ENCODE measurements at regions not wholly inside any gene's neighbourhood (a gene's known extent, or its start where the extent isn't known, plus 50 kb on each side); places are given as distances from the start of the nearest gene placed in this dataset.

DNA sequence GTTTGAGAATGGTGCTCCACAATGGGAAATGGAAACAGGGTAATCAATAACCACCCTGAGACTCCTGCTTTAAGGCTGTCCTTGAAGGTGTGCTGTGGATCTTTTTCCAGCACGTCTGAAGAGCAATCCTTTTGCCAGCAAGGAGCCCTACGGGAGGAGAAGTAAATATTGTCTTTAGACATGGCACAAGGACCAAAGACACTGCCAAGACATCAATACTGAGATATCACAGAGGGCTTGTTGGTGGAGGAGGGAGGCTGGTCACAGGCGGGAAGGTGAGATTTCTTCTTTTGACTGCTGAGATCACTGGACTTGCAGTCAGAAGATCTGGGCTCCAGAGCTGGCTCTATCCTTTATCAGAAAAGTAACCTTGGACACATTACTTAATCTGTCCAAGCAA is 135.0 kb upstream of the ZNF462 start:
- FAIRE-seq: no peak

- no peak for FAIRE-seq
Measured at GRCh38 chr9:106728860-106729259, 134.1 kb upstream of the ZNF462 start.

- no peak for FAIRE-seq
Measured at GRCh38 chr9:106731910-106732309, 131.1 kb upstream of the ZNF462 start.

- FAIRE-seq: no peak
Measured at GRCh38 chr9:106733828-106734380, 129.1 kb upstream of the ZNF462 start.

- FAIRE-seq: no peak
Measured at GRCh38 chr9:106737516-106737915, 125.5 kb upstream of the ZNF462 start.

GRCh38 chr9:106738109-106738508 is 124.9 kb upstream of the ZNF462 start:
- no peak for FAIRE-seq

DNA sequence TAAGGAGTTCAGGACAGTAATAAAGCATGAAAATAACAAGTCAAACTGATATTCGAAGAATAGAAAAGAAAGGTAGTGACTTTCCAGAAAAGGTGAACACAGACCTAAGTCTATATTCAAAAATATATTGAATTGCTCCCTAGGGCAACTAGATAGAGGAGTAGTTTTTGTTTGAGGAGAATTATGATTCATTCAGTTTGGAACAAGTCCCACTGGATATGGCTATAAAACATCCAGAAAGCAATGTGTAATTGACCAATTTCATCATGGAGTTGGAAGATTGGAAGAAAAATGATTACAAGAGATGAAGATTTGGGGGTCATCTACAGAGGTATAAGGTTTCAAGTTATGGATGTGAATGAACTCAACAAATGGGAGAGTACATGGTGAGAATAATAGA is 117.5 kb upstream of the ZNF462 start:
- FAIRE-seq: no peak

DNA sequence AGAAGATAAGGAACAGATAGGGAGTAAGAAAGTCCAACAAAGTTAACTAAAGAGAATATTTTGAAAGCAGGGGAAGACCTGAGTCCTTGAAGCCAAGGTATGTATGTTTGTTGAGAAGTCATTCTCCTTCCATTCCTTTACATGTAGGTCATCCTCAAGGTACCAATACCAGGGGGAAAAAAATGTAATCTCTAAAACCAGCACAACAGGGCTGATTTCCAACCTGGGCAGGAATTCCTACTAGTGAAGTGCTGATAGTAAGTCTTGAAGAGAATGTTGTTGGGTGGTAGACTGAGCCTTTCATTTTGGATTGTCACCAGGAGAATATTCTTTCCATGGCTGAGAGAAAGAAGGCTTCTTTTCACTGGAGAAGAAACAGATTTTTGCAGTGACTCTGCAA is 117.1 kb upstream of the ZNF462 start:
- FAIRE-seq: no peak

DNA sequence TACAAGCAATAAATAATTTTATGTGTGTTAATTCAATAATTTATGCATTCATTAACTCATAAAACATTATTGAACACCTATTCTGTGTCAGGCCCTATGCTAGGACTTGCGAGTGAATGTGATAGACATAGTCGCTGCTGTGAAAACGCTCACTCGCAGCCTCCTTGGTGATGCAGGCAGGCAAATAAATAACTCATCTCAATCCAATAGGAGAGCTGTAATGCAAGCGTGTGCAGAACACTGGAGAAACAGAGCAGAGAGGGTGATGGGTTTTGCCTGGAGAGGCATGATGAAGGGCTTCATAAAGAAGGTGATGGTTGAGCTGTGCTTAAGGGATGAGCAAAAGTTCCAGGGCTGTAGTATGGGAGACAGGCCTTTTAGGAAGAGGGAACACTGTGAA is 111.3 kb upstream of the ZNF462 start:
- no peak for FAIRE-seq

DNA sequence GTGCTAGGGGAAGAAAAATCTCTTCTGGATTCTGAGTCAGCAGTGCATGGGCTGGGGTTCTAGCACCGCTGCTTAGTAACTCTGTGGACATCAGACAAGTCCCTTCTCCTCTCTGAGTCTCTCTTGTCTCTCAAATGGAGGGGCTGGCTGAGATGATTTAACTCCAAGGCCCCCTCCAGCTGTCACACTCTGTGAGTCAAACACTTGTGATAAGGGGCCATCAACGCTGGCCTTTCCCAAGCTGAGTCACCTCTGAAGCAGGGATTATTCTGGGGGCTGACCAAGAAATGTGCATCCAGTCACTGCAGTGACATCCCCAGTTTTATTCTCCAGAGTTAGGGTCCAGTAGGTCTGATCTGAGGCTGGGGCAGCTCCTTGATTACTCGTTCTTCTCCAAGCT is 110.4 kb upstream of the ZNF462 start:
- no peak for FAIRE-seq

DNA sequence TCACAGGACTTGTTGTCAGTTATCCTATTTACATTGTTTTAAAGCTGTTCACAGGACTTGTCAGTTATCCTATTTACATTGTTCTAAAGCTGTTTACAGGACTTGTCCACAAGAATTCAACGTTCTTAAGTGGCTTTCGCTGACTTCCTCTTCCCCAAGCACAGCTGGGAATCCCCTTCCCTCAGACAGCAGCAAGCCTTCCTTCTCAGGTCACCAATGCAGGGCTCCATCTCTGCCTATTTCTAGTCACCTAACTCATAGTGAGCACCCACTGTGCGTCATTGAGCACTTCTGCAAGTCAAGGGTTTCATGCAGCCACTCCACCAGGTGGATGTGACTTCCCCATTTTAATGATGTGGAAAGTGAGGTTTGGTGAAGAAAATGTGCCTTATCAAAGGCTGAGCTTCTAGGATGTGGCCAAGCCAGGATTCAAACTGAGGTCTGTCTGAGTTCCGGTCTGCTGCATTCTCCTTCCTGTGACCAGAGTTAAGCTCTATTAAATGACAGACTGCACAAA is 109.8 kb upstream of the ZNF462 start:
- FAIRE-seq: no peak

GRCh38 chr9:106755736-106756135 is 107.2 kb upstream of the ZNF462 start:
- FAIRE-seq: no peak

GRCh38 chr9:106757514-106757913 is 105.5 kb upstream of the ZNF462 start:
- no peak for FAIRE-seq

DNA sequence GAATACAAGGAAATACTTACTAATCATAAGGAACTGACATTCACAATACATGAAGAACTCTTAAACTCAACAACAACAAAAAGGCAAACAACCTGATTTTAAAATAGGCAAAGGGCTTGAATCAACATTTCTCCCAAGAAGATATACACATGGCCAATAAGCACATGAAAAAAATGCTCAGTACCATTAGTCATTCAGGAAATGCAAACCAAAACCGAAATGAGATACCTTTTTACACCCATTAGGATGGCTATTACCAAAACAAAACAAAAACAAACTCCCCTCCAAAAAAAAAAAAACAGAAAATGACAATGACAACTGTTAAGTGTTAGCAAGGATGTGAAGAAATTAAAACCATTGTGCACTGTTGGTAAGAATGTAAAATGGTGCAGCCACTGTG is 104.1 kb upstream of the ZNF462 start:
- FAIRE-seq: no peak

DNA sequence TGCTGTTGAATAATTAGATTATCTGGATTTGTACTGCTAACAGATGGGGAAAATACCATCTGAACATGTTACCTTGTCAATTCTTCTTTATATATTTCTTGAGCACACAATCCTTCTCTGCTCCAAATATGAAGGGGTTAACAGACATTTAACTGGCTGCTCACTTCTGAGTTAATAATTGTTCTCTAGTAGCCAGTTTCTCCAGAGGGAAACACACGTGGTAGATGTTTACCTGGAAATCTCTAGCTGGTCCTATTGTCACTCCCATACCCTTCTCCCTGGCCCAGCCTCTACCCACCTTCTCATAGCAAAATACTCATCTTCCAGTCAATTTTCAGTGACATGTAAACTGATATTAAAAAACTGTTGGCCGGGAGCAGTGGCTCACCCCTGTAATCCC is 101.5 kb upstream of the ZNF462 start:
- FAIRE-seq: peak; percentile 21

DNA sequence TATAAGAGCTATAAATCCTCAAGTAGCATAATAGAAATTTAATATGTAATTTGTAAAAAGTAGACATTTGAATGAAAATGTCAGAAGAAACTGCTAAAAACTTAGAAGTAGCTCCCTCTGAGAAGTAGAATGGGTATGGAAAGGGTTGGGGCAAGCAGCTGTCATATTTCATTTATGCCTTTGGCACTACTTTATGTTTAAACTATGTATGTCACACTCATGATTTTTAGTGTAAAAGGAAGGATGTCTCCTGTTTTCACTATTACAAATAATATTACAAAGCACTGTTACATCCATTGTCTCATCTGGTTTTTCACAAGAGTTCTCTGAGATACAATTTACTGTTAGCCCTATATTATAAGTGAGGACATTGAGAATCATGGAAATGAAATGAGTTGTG is 96.3 kb upstream of the ZNF462 start:
- FAIRE-seq: no peak

GRCh38 chr9:106769331-106769730 is 93.6 kb upstream of the ZNF462 start:
- FAIRE-seq: no peak

- no peak for FAIRE-seq
Measured at GRCh38 chr9:106771608-106772007, 91.4 kb upstream of the ZNF462 start.

GRCh38 chr9:106772523-106773290 is 90.3 kb upstream of the ZNF462 start:
- no peak for FAIRE-seq

DNA sequence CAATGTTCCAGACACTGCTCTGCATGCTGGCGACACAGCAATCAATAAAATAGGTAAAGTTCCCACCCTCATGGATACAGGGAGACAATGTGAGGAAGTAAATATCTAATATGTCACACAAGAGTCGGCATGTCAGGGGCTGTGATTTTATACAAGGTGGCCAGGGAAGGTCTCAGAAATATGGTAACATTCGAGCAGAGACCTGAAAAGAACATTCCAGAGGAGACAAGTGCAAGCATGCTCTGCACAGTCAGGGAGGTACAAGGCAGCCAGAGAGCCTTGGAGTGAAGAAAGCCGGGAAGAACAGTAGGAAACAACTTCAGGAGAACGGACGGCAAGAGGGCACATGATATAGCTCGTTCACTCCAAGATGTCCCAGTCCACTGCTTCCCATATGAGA is 89.2 kb upstream of the ZNF462 start:
- no peak for FAIRE-seq

DNA sequence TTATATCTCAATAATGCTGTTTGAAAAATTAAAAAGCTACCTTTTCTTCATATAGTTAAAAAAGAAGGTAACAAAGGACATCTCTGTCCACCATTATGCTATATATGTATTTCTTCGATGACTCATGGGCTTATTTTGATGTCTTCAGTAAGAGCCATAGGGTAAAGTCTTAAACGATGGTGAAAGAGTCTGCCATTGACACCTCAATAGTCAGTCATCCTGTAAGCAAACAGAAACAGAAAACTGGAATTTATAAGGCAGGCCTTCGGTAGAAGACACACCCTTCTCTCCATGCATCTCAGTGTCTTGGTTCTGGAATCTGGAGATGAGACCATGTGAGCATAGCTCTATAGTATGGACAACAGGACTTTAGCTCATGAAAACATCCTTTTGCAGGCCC is 87.0 kb upstream of the ZNF462 start:
- no peak for FAIRE-seq

- FAIRE-seq: no peak
Measured at GRCh38 chr9:106779796-106780195, 83.2 kb upstream of the ZNF462 start.

- no peak for FAIRE-seq
Measured at GRCh38 chr9:106783121-106783520, 79.8 kb upstream of the ZNF462 start.

GRCh38 chr9:106784076-106784475 is 78.9 kb upstream of the ZNF462 start:
- no peak for FAIRE-seq

- no peak for FAIRE-seq
Measured at GRCh38 chr9:106785200-106785599, 77.8 kb upstream of the ZNF462 start.

Measured in islet of Langerhans (tissue), 1 donor.